HS-27A (cell line): ENCODE measurements at regions not wholly inside any gene's neighbourhood (a gene's known extent, or its start where the extent isn't known, plus 50 kb on each side); places are given as distances from the start of the nearest gene placed in this dataset.
A peak's percentile ranks its signal among the peaks of the same experiment; 100 is the strongest.
"Not testable (repeated sequence)": the region's sequence is repeated elsewhere in the genome, so short reads cannot be mapped to it uniquely, and the experiment has no call there.

Experiments
- DNase-seq: peaks from one replicate; pipeline ENCODE4 v3.0.0-alpha.2; 2012; ENCODE audit warnings: low read depth, missing footprints

DNA sequence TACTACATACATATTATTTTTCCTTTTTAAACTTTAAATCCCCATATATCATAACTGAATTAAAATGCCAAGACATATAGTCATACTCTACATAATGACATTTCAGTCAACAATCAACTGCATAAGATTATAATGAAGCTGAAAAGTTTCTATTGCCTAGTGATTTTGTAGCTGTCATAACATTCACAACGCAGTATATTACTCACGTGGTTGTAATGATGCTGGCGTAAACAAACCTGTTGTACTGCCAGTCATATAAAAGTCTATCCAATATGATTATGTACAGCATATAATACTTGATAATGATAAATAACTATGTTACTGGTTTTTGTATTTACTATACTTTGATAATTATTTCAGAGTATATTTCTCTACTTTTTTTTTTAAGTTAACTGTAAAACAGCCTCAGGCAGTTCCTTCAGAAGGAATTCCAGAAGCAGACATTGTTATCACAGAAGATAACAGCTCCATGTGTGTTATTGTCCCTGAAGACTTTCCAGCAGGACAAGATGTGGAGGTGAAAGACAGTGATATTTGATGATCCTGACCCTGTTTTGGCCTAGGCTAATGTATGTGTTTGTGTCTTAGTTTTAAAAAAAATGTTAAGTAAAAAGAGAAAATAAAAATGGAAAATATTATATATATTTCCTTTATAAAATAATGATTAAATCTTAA is 443.4 kb upstream of the UBE2E2 start:
- DNase-seq: no peak

GRCh38 chr3:22765679-22766078 is 437.4 kb upstream of the UBE2E2 start:
- no peak for DNase-seq

- no peak for DNase-seq
Observed at GRCh38 chr3:22777834-22778233, 425.3 kb upstream of the UBE2E2 start.

GRCh38 chr3:22779737-22780136 is 423.4 kb upstream of the UBE2E2 start:
- DNase-seq: peak; percentile 20

DNA sequence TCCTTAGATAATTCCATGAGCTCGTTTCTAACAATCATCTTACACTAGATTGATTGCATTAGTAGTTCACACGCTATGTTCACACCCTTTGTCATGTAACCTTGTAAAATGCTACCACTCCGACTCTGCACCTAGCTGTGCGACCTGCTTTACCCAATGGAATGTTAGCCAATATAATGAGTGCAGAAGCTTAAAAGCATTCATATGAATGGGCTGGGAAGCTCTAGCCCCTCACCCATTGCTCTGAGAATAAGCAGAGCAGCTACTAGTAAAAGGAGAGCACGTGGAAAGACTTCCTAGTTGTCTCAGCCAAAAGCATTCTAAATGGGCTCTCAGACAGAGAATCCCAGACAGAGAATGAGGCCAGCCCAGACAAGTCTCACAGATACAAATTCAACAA is 410.6 kb upstream of the UBE2E2 start:
- DNase-seq: no peak

GRCh38 chr3:22795917-22796316 is 407.2 kb upstream of the UBE2E2 start:
- DNase-seq: no peak

GRCh38 chr3:22798461-22798860 is 404.7 kb upstream of the UBE2E2 start:
- DNase-seq: no peak

- DNase-seq: no peak
Observed at GRCh38 chr3:22819209-22819608, 383.9 kb upstream of the UBE2E2 start.

- no peak for DNase-seq
Observed at GRCh38 chr3:22835041-22835440, 368.1 kb upstream of the UBE2E2 start.

DNA sequence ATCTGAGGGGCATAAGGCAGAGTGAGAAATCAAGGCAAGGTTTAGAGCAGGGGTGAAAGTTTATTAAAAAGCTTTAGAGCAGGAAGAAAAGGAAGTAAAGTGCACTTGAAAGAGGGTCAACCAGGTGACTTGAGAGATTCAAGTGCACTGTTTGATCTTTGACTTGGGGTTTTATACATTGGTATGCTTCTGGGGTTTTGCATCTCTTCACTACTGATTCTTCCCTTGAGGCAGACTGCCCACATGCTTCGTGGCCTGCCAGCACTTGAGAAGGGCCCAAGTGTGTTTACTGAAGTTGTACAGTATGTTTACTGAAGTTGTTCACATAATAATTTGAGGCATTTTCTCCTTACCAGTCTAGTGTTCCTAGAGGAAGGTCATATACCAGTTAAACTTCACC is 367.0 kb upstream of the UBE2E2 start:
- DNase-seq: no peak

DNA sequence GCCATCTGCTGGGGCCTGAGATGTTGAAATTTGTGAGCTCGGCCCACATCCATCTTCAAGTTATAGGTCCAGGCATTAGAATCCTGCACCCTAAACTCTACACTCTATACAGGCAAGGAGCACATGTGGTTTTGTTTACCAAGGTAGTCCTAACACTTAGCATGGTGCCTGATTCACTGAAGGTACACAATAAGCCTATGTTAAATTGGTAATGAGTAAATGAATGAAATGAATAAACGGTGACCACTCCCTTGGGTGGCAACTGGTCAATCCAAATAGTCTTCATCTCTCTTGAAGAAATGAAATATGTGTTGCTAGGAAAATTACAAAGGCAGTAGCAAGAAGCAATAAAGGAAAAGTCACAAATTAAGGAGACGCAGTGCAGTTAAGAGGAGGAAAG is 359.3 kb upstream of the UBE2E2 start:
- no peak for DNase-seq

GRCh38 chr3:22846566-22846965 is 356.6 kb upstream of the UBE2E2 start:
- no peak for DNase-seq

GRCh38 chr3:22849583-22849982 is 353.5 kb upstream of the UBE2E2 start:
- not testable (repeated sequence) for DNase-seq

DNA sequence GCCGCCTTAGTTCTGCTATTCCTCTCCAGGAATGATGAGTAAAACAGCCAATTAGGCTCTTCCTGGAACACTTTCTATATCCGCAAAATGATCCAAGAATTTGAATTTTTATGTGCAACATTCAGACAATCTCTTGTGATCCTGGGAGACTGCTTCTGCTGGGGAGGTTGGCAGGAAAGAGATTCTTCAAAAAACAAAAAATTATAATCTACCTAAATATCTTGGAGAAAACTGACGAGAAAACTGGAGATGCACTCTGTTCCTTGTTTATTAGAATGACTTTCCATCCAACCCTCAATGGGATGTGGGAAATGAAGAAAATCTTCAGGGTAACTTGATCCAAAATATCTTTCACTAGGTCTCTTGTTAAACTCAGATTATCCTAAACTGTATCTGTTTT is 346.3 kb upstream of the UBE2E2 start:
- DNase-seq: no peak

- no peak for DNase-seq
Observed at GRCh38 chr3:22858486-22858885, 344.6 kb upstream of the UBE2E2 start.

DNA sequence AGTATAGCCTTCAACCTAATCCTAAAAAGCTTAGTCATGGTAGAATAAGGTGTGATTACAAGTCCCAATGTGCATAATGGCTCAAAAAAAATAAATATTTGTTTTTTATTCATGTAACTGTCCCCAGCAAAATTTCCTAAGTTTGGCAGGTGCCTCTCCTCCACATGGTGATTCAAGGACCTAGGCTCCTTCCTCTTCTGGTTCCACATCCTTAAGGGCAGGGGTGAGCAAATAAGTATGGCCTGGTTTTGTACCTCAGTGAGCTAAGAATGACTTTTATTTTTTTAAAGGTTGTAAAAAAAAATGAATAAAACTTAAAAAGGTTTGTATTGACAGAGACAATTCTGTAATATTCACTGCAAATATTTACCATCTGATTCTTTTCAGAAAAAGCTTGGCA is 343.5 kb upstream of the UBE2E2 start:
- DNase-seq: no peak

DNA sequence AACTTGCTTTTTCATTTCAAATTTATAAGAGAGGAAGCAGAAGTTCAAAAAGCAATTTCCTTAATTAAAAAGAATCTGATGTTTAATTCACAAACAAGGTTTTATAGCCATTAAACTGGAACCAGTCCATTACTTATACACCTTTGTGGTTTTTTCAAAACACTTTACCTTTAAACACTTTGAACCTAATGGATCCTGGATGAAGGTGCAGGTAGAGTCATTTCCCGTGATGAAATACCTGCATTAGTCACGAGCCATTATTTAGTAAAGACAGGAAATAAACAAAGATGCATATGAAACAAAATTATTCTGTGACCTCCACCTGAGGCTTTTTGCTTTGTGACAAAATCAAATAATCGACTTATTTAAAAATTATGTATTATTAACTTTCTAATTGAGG is 341.7 kb upstream of the UBE2E2 start:
- no peak for DNase-seq

DNA sequence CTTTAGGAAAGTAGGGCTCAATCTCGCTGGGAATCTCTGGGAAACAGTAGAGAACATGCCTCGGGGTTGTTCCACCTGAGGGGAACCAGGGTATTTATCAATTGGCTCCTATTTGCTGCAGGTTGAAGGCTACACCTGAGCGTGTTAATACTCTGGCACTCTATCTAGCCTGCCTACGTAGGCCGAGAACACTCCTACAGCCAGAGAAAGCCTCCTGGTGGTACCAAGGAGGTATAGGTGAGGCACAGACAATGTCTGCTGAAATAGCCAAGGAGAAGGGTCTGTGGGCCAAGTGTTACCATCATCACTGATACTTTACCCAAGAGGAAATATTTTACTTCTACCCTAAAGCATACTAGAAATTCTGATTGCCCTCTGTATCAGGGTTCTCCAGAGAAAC is 341.0 kb upstream of the UBE2E2 start:
- DNase-seq: no peak

- not testable (repeated sequence) for DNase-seq
Observed at GRCh38 chr3:22882834-22883233, 320.3 kb upstream of the UBE2E2 start.

DNA sequence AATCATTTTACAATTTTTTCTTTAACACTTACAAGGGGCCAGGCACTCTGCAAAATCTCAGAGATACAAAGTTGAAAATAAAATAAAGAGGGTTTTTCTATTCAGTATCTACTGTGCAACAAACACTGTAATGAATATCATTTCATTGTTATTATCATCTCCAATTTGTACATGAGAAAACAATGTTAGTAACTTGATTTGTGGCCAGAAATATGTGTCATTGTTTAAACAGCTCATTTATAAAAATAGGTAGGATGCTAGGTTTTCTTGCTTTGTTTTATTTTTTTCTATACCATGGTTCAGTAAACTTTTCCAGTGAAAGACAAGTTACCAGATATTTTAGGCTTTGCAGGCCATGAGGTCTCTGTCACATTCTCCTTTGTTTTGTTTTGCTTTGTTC is 318.1 kb upstream of the UBE2E2 start:
- no peak for DNase-seq

DNA sequence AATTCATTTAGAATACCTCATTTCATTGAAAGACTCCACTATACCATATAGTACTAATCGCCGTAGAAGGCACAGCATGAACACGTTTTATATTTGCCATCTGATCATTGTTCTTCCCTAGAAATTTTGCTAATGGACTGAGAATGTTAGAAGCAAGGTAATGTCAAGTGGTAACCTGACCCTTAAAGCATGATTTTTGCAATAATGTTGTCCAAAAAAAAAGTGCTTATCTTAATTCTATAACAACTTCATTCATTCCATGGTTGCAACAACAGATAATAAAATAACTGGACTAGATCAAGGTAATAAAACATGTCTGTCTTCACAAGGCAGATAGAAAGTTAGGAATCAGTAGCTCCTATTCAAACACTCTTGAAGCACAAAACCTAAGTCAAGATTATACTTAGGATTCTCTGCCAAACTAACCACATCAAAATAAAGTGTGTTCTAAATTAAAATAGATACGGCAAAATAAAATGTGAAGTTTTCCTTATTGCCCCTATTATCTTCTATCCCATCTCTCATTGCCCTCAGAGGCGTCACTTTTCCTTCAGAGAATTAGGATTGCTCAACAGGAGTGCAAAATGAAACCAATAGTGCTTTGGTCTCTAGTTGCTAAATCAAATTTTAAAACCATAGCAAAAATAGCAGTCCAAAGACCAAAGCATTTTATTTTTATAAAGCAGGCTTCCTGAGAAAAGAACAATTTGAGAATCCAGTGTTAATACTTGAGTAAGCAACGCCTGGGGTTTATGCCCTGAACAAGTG is 317.4 kb upstream of the UBE2E2 start:
- no peak for DNase-seq

DNA sequence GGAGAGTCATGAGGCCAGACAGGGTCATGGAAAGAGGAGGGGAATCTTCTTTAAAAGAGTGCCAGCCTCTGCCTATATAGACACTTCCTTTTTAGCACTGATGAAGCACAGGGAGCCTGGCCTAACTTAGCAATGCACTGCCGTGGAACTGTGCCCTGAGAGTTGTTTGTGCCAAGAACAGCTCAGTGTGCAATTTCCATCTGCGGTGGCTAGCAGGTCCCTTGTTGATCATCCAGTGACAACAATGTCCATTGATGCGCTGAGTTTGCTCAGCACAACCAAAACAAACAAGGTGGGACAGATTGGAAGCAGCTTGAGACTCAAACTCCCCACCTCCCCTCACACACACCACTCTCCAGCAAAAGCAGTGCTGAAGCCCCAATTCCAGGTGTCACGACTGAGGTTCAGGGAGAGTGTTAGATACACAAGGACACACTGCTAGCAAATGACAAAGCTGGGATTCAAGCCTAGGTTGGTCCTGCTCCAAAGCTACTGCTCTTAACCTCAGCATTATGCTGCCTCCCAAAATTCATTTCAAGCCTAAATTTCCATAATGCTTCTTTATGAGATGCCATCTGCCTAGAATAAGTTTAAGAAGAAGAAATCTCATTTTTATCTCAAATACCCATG is 316.6 kb upstream of the UBE2E2 start:
- no peak for DNase-seq

DNA sequence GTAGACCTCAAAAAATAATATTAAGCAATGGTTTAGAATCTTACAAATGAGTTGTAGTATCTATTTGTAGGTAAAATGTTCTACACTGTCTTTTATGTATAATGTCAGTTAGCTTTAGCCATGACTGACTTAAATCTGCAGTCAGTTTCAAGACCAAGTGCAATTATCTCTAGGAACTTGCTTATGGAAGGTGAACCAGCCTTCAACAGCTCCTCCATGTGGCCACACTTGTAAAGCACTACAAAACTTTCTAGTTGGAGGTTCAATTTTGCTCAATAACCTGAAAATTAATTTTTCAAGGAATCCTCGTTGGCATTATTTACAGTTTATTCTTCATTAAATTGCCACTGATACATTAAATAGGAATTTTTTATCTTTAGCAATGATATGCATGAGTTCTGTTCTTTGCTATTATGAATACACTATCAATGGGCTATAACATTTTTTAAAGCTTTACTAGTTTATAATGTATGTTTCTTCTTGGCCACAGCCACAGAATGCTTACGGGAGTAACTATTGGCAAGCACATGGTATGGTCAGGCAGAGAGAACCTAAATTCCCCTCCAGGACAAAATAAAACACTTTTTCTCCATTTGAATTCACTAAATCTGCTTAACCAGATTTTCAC is 315.3 kb upstream of the UBE2E2 start:
- no peak for DNase-seq
